GM12892 (cell line): ENCODE measurements at regions not wholly inside any gene's neighbourhood (a gene's known extent, or its start where the extent isn't known, plus 50 kb on each side); places are given as distances from the start of the nearest gene placed in this dataset.

Experiments used
- DNase-seq: peaks from one replicate; pipeline ENCODE4 v3.0.0; 2011; ENCODE audit not compliant: insufficient read length
- FAIRE-seq: peaks from 2 replicates; lab custom pipeline; 2011; peaks lifted over from hg19 to GRCh38; lab: Jason Lieb, UNC
- POLR2A ChIP-seq: IDR thresholded peaks from 2 replicates; pipeline ENCODE4 v1.6.1; 2011; ENCODE audit warnings: low read depth, low read length, control low read depth
- POLR2AphosphoS5 ChIP-seq: IDR thresholded peaks from 2 replicates; pipeline ENCODE4 v1.6.1; 2011; ENCODE audit warnings: low read depth, low read length, control low read depth
- TAF1 ChIP-seq: IDR thresholded peaks from 2 replicates; pipeline ENCODE4 v1.6.1; 2011; ENCODE audit warnings: low read depth, mild to moderate bottlenecking, control low read depth, low read length, borderline replicate concordance

DNA sequence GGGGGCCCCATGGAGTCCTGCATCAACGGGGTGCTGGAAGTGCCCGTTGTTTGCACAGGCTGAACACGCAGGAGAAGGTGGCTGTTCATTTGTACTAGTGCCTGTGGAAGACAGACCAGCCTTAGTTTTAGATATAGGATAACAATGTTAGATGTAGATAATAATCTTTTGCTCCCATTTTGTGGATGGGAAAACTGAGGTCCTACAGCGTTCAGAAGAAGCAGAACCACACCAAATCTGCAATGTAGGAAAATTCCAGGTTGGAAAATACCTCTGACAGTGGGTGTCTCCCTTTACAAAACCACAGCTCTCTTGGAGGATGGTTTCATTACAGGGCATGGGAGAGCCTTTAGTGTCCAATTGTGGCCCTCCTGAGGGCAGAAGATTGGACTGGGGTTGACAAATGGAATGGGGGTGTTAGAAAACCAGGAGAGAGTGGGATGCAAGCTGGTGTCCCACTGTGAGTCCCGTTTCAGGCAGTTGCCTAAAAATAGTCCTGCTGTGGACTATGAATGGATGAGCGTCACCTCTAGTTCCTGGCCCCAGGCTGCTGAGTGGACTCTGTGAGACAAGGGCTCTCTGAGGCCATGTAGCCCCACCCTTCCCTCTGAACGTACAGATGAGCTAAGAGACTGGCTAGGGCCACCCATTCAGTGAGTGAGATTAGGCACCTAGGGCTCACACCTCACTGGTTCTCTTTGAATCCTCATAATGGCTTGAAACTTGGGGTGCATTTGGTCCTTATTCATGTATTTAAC lies 508.8 kb downstream of the MN1 start:
- DNase-seq (no peak), FAIRE-seq (no peak)
- TF ChIP-seq POLR2A (no peak), TAF1 (no peak), POLR2AphosphoS5 (no peak)

DNA sequence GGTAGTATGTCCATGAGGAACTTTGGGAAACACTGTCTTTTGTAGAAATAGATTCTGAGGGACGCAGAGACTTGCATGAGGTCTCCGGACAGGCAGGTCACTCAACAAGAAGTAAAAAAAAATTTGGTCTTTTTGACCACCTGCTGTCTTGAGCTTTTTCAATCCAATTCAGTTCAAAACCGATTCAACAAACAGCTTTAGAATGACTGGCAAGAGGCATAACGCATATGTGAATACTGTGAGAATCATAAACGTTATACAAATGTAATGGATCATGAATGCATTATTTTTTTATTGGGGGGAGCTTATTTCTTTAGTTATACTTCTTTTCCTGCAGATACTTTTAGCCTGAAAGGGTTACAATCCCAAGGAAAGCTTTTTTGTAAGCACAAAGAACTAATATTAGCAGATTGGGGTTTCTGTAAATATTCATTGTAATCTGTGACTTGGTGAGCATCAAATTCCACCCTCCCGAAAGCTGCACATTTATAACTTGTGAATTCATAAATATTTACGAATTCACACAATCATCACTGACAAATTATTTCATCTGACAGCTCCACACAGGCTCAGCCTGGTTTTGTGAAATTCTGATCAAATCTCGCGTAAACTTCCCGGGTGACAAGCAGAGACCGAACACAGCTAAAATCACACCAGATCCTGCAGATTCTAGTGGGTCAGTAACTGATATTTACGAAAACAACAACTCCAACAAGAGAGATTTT lies 507.7 kb downstream of the MN1 start:
- no peak for FAIRE-seq
- DNase-seq: no peak

DNA sequence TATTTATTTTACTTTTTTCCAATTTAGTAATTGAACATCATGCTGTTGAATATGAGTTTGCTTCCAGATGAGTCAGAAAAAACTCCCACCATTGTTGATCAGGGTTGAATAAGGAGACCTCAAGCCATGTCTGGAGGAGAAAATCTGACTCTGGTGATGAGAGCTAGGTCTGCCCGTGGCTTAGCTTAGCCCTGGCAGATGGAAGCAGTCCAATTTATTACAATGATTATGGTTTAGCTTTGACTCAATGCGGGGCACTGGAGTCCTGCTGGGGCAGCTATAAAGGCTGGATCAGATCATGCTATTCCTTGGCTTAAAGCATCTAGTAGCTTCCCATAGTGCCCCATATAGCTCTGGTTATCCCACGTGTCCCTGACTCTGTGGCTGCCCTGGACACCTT lies 506.5 kb downstream of the MN1 start:
- FAIRE-seq: no peak
- no peak for DNase-seq
- no peak for TF ChIP-seq POLR2A
- TF ChIP-seq POLR2AphosphoS5: no peak
- no peak for TF ChIP-seq TAF1

More for the DNA sequence above, 507.7 kb downstream of the MN1 start:
- TF ChIP-seq POLR2AphosphoS5: no peak
- no peak for TF ChIP-seq POLR2A
- no peak for TF ChIP-seq TAF1

DNA sequence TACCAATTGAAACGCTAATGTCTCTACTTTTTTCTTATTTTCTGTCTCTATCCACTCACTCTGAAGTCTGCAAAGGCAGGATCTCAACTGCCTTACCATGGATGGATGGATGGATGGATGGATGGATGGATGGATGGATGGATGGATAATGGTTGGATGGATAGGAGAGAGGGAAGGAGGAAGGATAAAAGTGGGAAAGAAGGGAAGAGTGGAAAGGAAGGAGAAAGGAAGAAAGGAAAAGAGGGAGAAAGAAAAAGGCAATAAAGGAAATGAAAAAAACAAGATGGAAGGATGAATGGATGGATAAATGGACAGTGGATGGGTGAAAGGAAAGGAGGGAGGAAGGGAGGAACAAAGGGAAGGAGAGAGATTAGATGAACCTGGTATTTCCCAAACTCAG lies 506.0 kb downstream of the MN1 start:
- TF ChIP-seq POLR2AphosphoS5 (no peak), TAF1 (no peak), POLR2A (no peak)
- DNase-seq: no peak
- FAIRE-seq: no peak

DNA sequence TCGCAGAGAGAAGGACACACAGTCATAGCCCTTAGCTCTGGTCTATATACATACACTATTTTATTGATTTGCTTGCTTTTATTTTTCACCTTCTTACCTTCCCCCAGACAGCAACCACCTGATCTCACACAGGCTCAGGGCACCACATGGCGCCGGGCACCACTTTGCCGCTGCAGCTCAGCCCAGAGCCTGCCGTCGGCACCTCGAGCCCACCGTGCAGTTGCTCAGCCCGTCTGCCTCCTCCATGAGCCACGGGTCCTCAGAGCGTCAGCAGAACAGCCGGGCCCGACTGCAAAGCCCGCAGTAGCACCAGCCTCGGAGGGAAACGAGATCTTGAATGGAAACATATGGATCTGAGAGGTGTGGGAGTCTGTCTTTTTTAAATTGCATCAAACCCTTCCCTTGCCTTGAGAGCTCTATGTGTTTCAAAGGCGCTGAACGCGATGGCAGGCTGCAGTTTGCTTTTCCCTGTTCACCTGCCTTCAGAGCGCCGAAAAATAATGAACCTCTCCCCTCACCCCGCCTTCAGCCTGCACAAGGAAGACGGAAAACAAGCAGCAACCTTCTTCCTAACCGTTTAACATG lies 505.4 kb downstream of the MN1 start:
- DNase-seq: no peak
- FAIRE-seq: no peak
- TF ChIP-seq POLR2A (no peak), TAF1 (no peak), POLR2AphosphoS5 (no peak)

DNA sequence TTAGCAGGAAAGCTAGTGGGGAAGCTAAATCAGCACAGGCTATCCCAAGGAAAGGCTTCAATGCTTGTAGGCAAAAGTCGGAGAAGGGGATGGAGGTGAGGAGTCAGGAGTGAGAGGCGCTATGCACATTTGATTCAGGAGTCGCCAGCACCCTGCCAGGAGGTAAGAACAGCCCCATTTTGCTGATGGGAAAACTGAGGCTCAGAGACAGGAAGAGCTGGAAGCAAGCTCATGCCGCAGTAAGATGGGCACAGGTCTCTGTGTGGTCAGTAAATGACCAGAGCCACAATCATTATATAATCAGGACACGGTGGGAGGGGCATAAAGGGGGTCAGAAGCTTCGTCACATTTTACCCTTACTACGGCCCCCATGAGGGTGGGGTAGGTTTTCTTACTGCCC lies 504.4 kb downstream of the MN1 start:
- FAIRE-seq (no peak), DNase-seq (no peak)
- TF ChIP-seq POLR2A (no peak), TAF1 (no peak), POLR2AphosphoS5 (no peak)

DNA sequence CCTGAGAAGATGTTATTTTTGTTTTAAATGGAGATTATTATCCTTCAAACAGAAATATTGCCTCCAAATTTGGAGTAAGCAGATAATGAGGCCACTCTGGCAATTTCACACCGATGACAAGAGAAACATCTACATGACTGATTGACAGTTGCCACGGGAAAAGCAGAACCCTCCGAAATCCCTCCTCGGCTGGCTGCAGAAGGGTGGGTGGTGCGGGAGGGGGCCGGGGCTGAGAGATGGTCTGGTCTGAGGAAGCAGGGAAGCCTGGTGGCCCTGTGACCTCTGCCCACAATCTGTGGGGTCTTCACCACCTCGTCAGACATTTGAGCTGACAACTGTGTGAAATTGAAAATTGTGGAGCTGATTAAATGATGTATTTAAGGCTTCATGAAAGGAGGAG lies 503.2 kb downstream of the MN1 start:
- no peak for FAIRE-seq
- no peak for TF ChIP-seq POLR2AphosphoS5
- no peak for TF ChIP-seq TAF1
- TF ChIP-seq POLR2A: no peak
- DNase-seq: no peak

DNA sequence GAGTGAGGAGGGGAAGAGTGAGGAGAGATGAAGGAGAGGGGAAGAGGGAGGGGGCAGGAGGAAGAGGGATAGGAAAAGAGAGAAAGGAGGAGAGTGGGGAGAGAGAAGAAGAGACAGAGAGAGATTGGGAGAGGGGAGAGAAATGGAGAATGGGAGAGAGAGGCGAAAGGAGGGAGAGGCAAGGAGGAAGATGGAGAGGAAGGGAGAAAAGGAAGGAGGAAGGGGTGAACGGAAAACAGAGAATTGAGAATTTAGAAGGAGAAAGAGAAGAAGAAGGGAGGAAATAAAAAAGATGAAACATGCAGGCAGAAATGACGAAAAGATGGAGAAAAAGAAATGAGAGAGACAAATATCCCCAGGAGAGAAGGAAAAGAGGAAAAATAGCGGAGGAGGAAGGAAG lies 502.8 kb downstream of the MN1 start:
- no peak for FAIRE-seq
- TF ChIP-seq TAF1 (no peak), POLR2AphosphoS5 (no peak), POLR2A (no peak)
- DNase-seq: no peak

DNA sequence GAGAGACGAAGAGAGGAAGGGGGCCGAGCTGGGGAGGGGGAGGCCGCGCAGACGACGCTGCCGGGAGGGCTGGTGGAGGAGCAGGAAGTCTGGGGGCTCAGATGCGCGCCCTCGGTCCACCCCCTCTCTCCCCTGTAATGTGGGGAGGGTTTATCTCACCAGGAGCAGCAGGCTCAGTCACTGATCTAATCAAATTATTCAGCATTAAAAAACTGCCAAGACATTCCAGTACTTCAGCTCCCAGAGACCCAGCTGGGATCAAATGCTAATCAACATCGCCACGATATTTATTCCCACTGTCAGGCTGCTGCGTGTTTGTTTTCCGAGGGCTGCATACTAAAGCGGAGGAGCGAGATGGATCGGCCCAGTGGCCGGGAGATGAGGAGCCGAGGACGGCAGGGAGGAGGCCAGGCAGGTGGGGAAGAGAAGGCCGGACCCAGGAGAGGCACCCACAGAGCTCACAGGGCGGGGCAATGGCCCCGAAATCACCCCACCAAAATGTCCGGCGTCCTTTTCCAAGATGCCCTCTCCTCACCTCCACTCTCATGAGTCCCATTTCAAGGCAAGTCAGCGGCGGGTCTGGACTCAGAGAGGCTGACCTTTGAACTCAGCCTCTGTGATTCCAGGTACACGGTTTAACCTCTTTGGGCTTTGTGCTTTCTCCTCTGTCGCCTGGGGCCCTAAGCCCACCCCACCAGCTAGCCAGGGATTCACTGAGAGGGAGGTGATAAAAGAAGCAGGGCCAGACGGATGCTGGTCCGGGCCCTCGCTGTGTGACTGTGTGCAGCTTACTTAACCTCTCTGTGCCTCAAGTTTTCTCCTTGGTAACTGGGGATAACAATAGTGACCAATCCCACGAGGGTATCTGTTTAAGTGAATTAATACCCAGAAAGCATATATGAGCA lies 502.1 kb downstream of the MN1 start:
- DNase-seq: no peak
- no peak for FAIRE-seq
- no peak for TF ChIP-seq POLR2AphosphoS5
- no peak for TF ChIP-seq POLR2A
- no peak for TF ChIP-seq TAF1

DNA sequence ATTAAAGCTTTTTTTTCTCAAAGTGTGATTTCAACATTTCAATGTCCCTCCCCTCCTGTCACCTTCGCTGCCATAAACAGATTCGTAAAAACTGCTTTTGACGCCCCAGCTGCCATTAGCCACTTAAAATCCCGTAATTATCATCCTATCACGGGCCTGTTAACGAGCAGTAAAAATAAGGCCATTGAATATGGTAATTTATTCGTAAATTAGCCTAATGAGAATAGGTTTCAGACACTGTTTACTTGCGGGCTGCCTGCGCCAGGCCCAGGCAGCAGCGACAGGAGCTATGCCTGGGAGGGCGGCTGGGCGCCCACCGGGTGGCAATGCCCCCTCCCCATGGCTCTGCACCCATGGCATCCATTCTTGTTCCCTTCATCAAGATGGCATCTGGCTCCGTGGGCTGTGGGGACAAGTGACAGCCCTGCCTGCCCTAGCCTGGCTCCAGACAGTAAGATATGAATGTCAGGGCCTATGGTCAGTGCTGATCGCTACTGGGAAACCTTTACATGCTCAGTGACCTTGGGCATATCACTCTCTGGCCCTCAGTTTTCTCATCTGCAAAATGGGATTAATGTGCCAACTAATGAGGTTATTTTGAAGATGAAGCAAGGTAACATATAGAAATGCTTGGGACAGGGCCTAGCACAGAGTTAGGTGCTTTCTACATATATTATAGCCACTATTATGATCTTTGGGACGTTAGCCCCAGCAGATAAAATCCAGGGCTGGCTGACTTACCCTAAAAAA lies 500.8 kb downstream of the MN1 start:
- FAIRE-seq: no peak
- TF ChIP-seq TAF1 (no peak), POLR2A (no peak), POLR2AphosphoS5 (no peak)

DNA sequence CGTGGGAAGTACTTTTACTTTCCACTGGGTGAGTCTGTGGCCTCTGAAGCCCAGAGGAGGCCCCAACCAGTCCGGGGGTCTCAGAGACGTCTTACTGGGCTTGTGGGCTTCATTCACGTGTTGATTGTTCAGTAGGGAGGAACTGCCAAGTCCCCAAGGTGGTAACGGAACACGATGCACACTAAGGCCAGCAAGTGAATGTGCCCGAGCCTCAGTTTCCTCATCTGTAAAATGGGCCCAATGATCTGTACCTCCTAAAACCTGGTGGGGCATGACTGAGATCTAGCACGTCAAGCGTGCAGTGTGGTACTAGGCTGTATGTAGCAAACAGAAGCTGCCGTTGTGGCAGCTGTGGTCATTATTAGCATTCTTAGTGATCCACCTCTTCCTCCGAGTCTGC lies 499.1 kb downstream of the MN1 start:
- no peak for DNase-seq

More for the DNA sequence above, 500.8 kb downstream of the MN1 start:
- no peak for DNase-seq

More for the DNA sequence above, 499.1 kb downstream of the MN1 start:
- TF ChIP-seq POLR2AphosphoS5 (no peak), POLR2A (no peak), TAF1 (no peak)
- no peak for FAIRE-seq
